ENCODE measurements at regions not wholly inside any gene's neighbourhood (a gene's known extent, or its start where the extent isn't known, plus 50 kb on each side); places are given as distances from the start of the nearest gene placed in this dataset.

DNA sequence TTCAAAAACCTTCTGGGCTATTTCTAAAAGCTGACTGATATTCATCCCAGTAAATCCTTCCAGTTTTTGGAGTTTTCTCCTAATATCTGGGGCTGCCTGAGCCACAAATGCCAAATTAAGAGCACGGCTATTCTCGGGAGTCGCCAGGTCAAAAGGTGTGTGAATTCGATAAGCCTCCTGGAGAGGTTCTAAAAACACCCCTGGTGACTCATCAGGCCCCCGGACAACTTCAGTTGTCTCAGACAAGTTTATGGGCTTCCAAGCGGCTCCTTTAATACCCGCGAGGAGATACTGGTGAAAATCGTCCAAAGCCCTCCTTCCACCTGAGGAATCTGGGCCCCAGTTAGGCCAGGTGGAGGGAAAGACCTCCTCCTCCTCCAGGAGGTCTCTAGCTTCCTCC is 677.1 kb downstream of the TMEM121 start:
- H3K4me3 ChIP-seq (ENCODE audit: low read depth, low read length): no peak overlapping the region
- TF ChIP-seq, protein P1, sequence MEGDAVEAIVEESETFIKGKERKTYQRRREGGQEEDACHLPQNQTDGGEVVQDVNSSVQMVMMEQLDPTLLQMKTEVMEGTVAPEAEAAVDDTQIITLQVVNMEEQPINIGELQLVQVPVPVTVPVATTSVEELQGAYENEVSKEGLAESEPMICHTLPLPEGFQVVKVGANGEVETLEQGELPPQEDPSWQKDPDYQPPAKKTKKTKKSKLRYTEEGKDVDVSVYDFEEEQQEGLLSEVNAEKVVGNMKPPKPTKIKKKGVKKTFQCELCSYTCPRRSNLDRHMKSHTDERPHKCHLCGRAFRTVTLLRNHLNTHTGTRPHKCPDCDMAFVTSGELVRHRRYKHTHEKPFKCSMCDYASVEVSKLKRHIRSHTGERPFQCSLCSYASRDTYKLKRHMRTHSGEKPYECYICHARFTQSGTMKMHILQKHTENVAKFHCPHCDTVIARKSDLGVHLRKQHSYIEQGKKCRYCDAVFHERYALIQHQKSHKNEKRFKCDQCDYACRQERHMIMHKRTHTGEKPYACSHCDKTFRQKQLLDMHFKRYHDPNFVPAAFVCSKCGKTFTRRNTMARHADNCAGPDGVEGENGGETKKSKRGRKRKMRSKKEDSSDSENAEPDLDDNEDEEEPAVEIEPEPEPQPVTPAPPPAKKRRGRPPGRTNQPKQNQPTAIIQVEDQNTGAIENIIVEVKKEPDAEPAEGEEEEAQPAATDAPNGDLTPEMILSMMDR (IDR thresholded peaks at IDR 0.05; ENCODE audit: low read depth, low read length): no peak

DNA sequence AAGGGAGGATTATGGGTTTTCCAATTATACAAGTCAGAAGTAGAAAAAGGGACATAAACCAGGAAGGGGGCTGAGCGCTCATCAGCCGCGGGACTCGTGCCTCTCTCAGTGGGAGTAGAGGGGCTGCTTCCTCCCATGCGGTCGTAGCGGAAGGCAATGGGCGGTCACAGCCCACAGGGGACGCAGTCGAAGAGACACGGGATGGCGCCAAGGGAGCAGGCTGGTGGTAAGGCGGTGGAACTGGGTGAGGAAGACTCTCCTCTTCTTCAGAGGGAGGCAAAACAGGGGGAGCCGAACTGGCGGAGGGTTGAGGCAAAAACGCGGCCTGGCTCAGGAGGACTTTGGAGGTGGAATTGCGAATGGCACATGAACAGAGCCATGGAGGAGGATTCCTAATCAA is 677.7 kb downstream of the TMEM121 start:
- TF ChIP-seq, protein P1 (IDR thresholded peaks at IDR 0.05; ENCODE audit: low read depth, low read length): no peak
- H3K4me3 ChIP-seq (ENCODE audit: low read depth, low read length): no peak overlapping the region

DNA sequence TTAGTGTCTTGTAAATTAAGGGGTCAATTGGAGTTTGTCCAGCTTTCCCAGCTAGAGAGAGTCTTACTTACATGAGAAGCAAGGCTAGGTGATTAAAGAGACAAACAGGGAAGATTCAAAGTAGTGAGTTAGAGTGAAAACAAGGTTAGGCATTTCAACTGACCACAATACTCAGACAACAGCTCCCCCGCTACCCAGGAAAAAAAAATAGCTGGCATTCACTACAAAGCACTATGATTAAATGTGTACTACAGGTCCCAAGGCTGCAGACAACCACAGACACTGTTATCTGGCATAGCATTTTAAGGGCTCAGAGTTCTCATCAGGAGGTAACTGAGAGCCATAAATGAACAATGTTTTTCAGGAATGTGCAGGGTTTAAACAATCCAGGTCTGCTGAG is 680.9 kb downstream of the TMEM121 start:
- no peak overlapping the region for H3K4me3 ChIP-seq (ENCODE audit: low read depth, low read length)
- TF ChIP-seq, protein P1 (IDR thresholded peaks at IDR 0.05; ENCODE audit: low read depth, low read length): no peak

DNA sequence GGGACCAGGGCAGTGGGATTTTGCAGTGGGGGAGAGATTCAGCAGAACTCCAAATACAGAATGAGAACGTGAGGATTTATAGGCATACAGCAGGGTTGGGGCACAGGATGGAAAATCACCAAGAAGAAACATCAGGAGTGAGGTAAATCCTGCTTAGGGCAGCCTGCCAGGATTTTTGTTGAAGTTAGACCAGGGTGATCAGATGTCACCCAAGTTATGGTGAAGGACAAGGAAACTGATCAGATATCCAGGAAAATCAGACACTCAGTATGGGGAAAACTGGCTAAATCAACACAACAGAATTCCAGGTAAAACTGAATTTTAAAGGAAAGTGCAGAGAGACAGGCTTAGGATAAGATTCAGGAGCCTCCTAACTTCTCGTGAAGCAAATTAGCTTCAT is 682.4 kb downstream of the TMEM121 start:
- TF ChIP-seq, protein P1 (IDR thresholded peaks at IDR 0.05; ENCODE audit: low read depth, low read length): no peak
- H3K4me3 ChIP-seq (ENCODE audit: low read depth, low read length): no peak overlapping the region

DNA sequence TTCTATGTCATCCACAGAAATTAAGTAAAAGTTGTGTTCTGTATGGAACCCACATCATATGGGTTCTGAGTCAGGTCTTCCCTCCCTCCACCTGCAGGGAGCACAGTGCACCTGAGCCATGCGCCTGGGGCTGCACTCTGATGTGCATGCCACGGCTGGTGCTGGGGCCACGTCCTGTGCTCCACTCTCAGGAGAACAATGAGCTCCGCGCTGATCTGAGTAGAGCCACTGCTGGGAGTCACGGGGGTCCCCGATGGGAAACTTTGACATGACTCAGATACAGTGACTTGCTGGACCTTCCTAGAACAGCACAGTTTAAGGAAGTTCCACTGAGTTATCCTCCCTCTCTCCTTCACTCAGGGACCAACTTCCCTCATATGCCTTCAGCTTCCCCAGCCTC is 683.4 kb downstream of the TMEM121 start:
- H3K4me3 ChIP-seq (ENCODE audit: low read depth, low read length): no peak overlapping the region
- TF ChIP-seq, protein P1 (IDR thresholded peaks at IDR 0.05; ENCODE audit: low read depth, low read length): no peak

DNA sequence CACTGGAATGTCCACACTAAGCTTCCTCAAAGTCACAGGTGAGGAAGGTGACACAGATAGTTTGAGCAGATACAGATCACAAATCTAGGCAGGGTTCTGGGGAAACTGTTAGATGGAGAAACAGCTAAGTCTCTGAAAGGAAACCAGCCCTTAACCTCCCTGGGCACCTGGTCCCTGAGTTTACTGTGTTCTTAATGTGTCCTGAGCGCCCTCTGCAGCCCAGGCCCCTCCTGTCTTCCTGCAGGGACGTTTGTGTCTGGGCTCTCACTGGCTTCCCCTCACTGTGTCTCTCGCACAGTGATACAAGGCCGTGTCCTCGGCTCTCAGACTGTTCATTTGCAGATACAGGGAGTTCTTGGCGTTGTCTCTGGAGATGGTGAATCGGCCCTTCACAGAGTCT is 684.3 kb downstream of the TMEM121 start:
- no peak overlapping the region for H3K4me3 ChIP-seq (ENCODE audit: low read depth, low read length)
- TF ChIP-seq, protein P1 (IDR thresholded peaks at IDR 0.05; ENCODE audit: low read depth, low read length): no peak

DNA sequence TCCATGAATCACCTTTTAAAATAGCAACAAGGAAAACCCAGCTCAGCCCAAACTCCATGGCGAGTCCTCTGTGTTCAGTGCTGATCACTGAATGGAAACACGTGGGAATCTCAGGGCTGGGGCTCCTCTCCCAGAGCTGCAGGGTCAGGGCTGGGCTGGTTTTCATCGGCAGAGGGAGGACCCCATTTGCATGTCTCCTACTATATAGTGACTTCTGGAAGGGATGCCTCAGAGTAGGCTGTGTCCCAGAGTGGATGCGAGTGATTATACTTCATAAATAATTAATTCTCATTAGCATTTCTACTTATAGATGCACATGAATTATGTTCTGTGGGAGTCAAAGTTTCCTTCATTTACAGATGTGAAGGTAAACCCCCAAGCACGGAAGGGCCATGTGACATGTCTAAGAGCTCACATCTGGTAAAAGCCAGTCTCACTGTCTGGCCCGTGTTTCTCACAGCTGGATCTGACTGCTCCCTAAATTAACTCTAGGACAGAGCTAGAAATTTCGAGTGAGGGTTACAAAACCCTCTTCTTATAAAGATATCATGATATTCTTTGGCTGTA is 685.0 kb downstream of the TMEM121 start:
- TF ChIP-seq, protein P1 (IDR thresholded peaks at IDR 0.05; ENCODE audit: low read depth, low read length): no peak
- H3K4me3 ChIP-seq (ENCODE audit: low read depth, low read length): no peak overlapping the region
